Tibial nerve (tissue), 4 donors: ENCODE measurements at regions not wholly inside any gene's neighbourhood (a gene's known extent, or its start where the extent isn't known, plus 50 kb on each side); places are given as distances from the start of the nearest gene placed in this dataset.
"Not testable (repeated sequence)": the region's sequence is repeated elsewhere in the genome, so short reads cannot be mapped to it uniquely, and the experiment has no call there.

Experiments used
- DNase-seq, 2 donors: peaks; one replicate each; pipeline ENCODE4 v3.0.0-alpha.2; 2019; ENCODE audit warnings: low spot score in 2 of 2
- H3K27ac ChIP-seq, 4 donors: fragments of 200-600 bp; sonication (generic) in 3 of 4; one replicate each; pipeline ENCODE4 v1.5.1; 2017 to 2019; ENCODE audit warnings: mild to moderate bottlenecking in 1 of 4
- H3K27me3 ChIP-seq, 2 donors: fragments of 200-600 bp; sonication (generic) in 1 of 2; one replicate each; pipeline versions ENCODE4 v1.5.1 to v1.6.0; 2017 to 2019
- H3K36me3 ChIP-seq, 3 donors: fragments of 200-600 bp; sonication (generic); one replicate each; pipeline ENCODE4 v1.5.1; 2018 to 2019
- H3K4me1 ChIP-seq, 4 donors: fragments of 200-600 bp; sonication (generic) in 3 of 4; one replicate each; pipeline ENCODE4 v1.5.1; 2017 to 2019
- H3K4me3 ChIP-seq, 4 donors: fragments of 200-600 bp; sonication (generic) in 3 of 4; one replicate each; pipeline ENCODE4 v1.5.1; 2017 to 2019; ENCODE audit warnings: mild to moderate bottlenecking in 1 of 4, moderate library complexity in 1 of 4
- H3K9me3 ChIP-seq, 4 donors: fragments of 200-600 bp; sonication (generic) in 3 of 4; one replicate each; pipeline ENCODE4 v1.5.1; 2017 to 2019
- EP300 ChIP-seq, 2 donors: sonication (generic); formaldehyde crosslinking; IDR thresholded peaks; one replicate each; pipeline ENCODE4 v1.6.1; 2017; ENCODE audit warnings: antibody characterized with exemption in 2 of 2, mild to moderate bottlenecking in 1 of 2
- POLR2A ChIP-seq, 2 donors: fragments of 450-650 bp; IDR thresholded peaks; one replicate each; pipeline ENCODE4 v1.6.1; 2017; ENCODE audit warnings: antibody characterized with exemption in 2 of 2, mild to moderate bottlenecking in 2 of 2, moderate library complexity in 2 of 2
- WGBS, 2 donors: methylation state at CpG; one replicate each; pipeline ENCODE4 v1.1.5; 2018; 5-methylcytosine and 5-hydroxymethylcytosine counted together
- TF ChIP-seq, protein P1 (sequence below), 5 experiments: fragments of 200-600 bp in 3 of 5; fragments of 450-650 bp in 2 of 5; sonication (generic) in 3 of 5; IDR thresholded peaks; one replicate each; pipeline ENCODE4 v1.5.1; 2016 to 2019; ENCODE audit warnings: antibody characterized with exemption in 5 of 5, mild to moderate bottlenecking in 3 of 5, moderate library complexity in 2 of 5

DNA sequence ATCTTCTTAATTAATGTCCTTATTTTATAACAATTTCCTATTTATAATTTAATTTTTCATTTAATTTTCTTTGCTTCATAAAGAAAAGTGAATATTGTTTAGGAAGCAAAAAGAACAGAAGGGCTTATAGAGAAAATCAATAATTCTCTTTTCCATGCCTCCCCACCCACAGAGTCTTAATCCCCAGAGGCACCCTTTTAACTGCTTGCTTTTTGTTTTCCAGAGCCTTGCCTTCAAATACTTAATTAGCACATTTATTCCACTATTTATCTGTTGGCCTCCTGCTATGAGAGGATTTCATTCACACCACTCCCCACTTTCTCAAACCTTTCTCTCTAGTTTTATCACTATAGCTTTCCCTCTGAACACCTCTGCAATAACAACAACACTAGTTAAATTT, 373.6 kb downstream of the MBD2 start:
- Histone ChIP-seq H3K4me1 (no peaks in the 10 kb centered on the region), H3K4me3 (no peak overlapping the region)
- TF ChIP-seq, protein P1, sequence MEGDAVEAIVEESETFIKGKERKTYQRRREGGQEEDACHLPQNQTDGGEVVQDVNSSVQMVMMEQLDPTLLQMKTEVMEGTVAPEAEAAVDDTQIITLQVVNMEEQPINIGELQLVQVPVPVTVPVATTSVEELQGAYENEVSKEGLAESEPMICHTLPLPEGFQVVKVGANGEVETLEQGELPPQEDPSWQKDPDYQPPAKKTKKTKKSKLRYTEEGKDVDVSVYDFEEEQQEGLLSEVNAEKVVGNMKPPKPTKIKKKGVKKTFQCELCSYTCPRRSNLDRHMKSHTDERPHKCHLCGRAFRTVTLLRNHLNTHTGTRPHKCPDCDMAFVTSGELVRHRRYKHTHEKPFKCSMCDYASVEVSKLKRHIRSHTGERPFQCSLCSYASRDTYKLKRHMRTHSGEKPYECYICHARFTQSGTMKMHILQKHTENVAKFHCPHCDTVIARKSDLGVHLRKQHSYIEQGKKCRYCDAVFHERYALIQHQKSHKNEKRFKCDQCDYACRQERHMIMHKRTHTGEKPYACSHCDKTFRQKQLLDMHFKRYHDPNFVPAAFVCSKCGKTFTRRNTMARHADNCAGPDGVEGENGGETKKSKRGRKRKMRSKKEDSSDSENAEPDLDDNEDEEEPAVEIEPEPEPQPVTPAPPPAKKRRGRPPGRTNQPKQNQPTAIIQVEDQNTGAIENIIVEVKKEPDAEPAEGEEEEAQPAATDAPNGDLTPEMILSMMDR (IDR thresholded peaks at IDR 0.05) = no peak
- TF ChIP-seq POLR2A (IDR thresholded peaks at IDR 0.05) = no peak
- no peak for TF ChIP-seq EP300 (IDR thresholded peaks at IDR 0.05)

DNA sequence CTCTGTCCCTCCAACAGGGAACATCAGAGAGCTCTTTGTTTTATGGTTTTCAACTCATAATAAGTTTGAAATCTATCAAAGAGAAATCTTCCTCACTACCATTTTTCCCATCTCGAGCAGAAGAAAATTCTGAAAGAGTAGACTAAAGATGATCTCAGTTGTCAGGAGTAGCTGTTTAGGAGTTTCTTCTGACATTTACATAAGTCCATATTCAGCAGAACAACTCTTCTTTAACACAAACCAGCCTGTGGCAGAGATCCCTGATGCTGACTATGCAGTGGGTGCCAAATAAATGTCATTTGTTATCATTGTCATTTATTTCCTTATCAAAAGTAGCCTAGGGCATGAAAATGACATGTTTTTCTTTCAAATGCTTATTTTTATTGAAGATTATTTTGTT, 380.7 kb downstream of the MBD2 start:
- Histone ChIP-seq H3K27ac (no peak overlapping the region), H3K4me1 (no peaks in the 10 kb centered on the region), H3K9me3 (no peaks in the 10 kb centered on the region), H3K27me3 (no peaks in the 10 kb centered on the region), H3K4me3 (no peak overlapping the region), H3K36me3 (no peaks in the 10 kb centered on the region)
- TF ChIP-seq EP300 (IDR thresholded peaks at IDR 0.05) (no peak), POLR2A (IDR thresholded peaks at IDR 0.05) (no peak)
- TF ChIP-seq, protein P1 (IDR thresholded peaks at IDR 0.05) = no peak
- 63 to 64% methylated on average over 1 of the region's 1 CpG for WGBS, 2 donors
- no peak for DNase-seq

More for the DNA sequence above, 373.6 kb downstream of the MBD2 start:
- no peak overlapping the region for H3K27ac ChIP-seq
- peaks cover 0 to 5% (median 0%) of the 10 kb centered on the region in 4 donors for H3K9me3 ChIP-seq
- no peaks in the 10 kb centered on the region for H3K27me3 ChIP-seq
- no peak for DNase-seq
- H3K36me3 ChIP-seq = no peaks in the 10 kb centered on the region

DNA sequence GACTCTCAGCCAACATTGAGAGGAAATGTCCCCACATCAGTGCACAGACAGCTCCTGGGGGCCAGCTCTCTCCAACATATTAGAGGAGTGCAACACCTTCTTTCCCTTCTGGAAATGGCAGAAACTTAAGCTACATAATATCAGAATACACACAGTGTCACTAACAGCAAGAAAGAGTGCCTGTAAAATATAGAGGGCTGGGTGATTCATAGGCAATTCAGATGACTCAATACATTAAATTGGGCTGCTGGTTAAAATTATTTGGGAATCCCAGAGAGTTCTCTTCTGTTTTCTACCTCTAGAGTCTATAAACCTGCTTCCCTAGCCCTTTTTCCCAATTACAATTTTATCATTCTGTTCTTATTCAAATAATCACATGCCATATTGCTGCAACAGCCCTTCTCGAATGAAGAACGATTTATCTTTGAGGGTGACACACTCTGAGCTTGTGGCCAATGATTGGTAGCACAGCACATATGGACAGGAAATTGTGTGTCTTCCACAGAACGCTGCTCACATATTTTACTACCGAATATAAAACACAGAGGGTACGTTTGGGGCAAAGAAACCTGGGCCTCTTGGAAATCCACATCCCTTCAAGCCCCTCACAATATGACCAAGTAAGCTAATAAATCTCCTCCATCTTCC, 381.2 kb downstream of the MBD2 start:
- no peak for TF ChIP-seq POLR2A (IDR thresholded peaks at IDR 0.05)
- TF ChIP-seq EP300 (IDR thresholded peaks at IDR 0.05) = no peak
- TF ChIP-seq, protein P1 (IDR thresholded peaks at IDR 0.05) = no peak
- Histone ChIP-seq H3K36me3 (no peaks in the 10 kb centered on the region), H3K4me1 (no peaks in the 10 kb centered on the region), H3K27ac (no peak overlapping the region), H3K9me3 (no peaks in the 10 kb centered on the region), H3K4me3 (no peak overlapping the region), H3K27me3 (no peaks in the 10 kb centered on the region)
- WGBS, 2 donors = 72 to 74% methylated on average over 5 of the region's 5 CpGs
- no peak for DNase-seq

DNA sequence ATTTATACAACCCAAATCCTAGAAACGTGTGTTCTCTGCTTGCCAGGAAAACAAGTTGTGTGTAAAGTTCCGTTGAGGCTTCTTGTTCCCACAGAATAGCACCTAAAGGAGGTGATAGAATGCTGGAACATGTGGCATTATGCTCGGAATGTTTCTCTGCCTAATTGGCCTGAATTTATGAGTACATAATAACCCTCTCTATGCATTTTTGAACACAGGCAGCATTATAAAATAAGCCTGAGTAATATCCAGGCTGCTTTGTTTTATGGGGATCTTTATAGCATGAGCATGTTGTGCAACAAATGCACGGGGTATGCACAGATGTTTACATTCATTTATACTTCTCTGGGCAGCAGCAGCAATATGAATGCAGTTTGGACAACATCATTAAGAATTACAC, 385.7 kb downstream of the MBD2 start:
- TF ChIP-seq POLR2A (IDR thresholded peaks at IDR 0.05) (no peak), EP300 (IDR thresholded peaks at IDR 0.05) (no peak)
- TF ChIP-seq, protein P1 (IDR thresholded peaks at IDR 0.05) = no peak
- peaks cover 0 to 14% (median 1%) of the 10 kb centered on the region in 4 donors for H3K9me3 ChIP-seq
- H3K4me1 ChIP-seq = no peaks in the 10 kb centered on the region
- WGBS, 2 donors = 15 to 21% methylated on average over 4 of the region's 4 CpGs
- DNase-seq = no peak
- H3K4me3 ChIP-seq = no peak overlapping the region
- H3K36me3 ChIP-seq = no peaks in the 10 kb centered on the region
- no peak overlapping the region for H3K27ac ChIP-seq
- H3K27me3 ChIP-seq = no peaks in the 10 kb centered on the region

DNA sequence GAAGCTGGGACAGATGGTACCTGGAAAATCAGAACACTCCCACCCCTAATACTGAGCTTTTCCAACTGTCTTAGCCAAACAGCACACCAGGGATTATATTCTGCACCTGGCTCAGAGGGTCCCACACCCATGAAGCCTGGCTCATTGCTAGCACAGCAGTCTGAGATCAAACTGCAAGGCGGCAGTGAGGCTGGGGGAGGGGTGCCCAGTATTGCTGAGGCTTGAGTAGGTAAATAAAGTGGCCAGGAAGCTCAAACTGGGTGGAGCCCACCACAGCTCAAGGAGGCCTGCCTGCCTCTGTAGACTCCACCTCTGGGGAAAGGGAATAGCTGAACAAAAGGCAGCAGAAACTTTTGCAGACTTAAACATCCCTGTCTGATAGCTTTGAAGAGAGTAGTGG, 403.3 kb downstream of the MBD2 start:
- H3K4me3 ChIP-seq, DNase-seq, H3K27ac ChIP-seq, H3K27me3 ChIP-seq, H3K4me1 ChIP-seq, H3K36me3 ChIP-seq: not testable (repeated sequence)
- WGBS, 2 donors = 33% methylated on average over 1 of the region's 1 CpG; no CpG with 5 or more reads in 1 of the 2 donors
- peaks cover 0 to 23% (median 4%) of the 10 kb centered on the region in 4 donors for H3K9me3 ChIP-seq

DNA sequence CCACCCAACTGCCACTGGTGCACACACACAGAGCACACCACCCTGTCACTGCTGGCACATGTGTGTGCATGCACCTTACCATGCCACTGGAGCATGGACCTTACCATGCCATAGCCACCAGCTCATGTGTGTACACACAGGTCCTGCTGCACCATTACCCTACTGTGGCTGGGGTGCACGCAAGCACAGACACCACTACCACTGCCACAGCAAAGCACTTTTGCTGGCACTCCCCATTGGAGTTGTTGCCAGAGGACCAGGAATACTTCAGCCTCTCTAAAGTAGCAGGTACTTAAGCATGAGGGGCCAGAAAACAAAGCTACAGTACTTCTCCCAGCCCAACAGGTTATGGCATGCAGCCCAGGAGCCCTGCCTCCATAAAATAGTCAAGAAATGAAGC, 404.8 kb downstream of the MBD2 start:
- Histone ChIP-seq H3K4me1 (no peaks in the 10 kb centered on the region), H3K36me3 (no peaks in the 10 kb centered on the region), H3K27ac (no peak overlapping the region), H3K4me3 (no peak overlapping the region), H3K27me3 (no peaks in the 10 kb centered on the region), H3K9me3 (peaks cover 0 to 12% (median 0%) of the 10 kb centered on the region in 4 donors)
- no peak for DNase-seq
- TF ChIP-seq, protein P1 (IDR thresholded peaks at IDR 0.05) = no peak
- TF ChIP-seq POLR2A (IDR thresholded peaks at IDR 0.05) (no peak), EP300 (IDR thresholded peaks at IDR 0.05) (no peak)
- WGBS, 2 donors = 78 to 100% methylated on average over 1 of the region's 1 CpG
